OCI-LY3 (cell line): ENCODE measurements at regions not wholly inside any gene's neighbourhood (a gene's known extent, or its start where the extent isn't known, plus 50 kb on each side); places are given as distances from the start of the nearest gene placed in this dataset.

Experiments
- H2AFZ ChIP-seq: fragments of 200-600, 300-600 bp; shearing (Covaris generic); 2 replicates; pipeline ENCODE4 v1.6.0; 2014; ENCODE audit warnings: antibody characterized with exemption, low read depth, low read length
- H3K27ac ChIP-seq: fragments of 200-600, 300-600 bp; sonication (generic); 2 replicates; pipeline ENCODE4 v1.5.1; 2014; ENCODE audit warnings: mild to moderate bottlenecking, low read length, moderate library complexity, mixed read lengths
- H3K27me3 ChIP-seq: fragments of 200-600, 300-600 bp; sonication (generic); 2 replicates; pipeline ENCODE4 v1.6.1; 2014; ENCODE audit warnings: low read depth, low read length, mixed read lengths
- H3K36me3 ChIP-seq: fragments of 200-600, 300-600 bp; sonication (generic); replicated peaks from 2 replicates; pipeline ENCODE3; 2014; ENCODE audit warnings: low read depth, low read length, mixed read lengths
- H3K4me1 ChIP-seq: fragments of 300-600, 200-600 bp; sonication (generic); 2 replicates; pipeline ENCODE4 v1.6.1; 2014; ENCODE audit warnings: low read length, mixed read lengths
- H3K4me2 ChIP-seq: fragments of 200-600, 300-600 bp; sonication (generic); 2 replicates; pipeline ENCODE4 v1.6.1; 2014; ENCODE audit warnings: low read length, mixed read lengths
- H3K4me3 ChIP-seq: fragments of 300-600, 200-600 bp; sonication (generic); 2 replicates; pipeline ENCODE4 v1.5.1; 2014; ENCODE audit warnings: antibody characterized with exemption, mild to moderate bottlenecking, low read length, moderate library complexity
- H3K79me2 ChIP-seq: fragments of 300-600, 200-600 bp; shearing (Covaris generic); 2 replicates; pipeline ENCODE4 v1.6.1; 2014; ENCODE audit warnings: mild to moderate bottlenecking, low read length, mixed read lengths
- H3K9ac ChIP-seq: fragments of 300-600, 200-600 bp; shearing (Covaris generic); 2 replicates; pipeline ENCODE4 v1.6.0; 2014; ENCODE audit warnings: mild to moderate bottlenecking, low read length, moderate library complexity
- H3K9me3 ChIP-seq: fragments of 200-600, 300-600 bp; shearing (Covaris generic); 2 replicates; pipeline ENCODE4 v1.6.1; 2014; ENCODE audit warnings: low read length, mixed read lengths; ENCODE audit not compliant: insufficient read depth
- H4K20me1 ChIP-seq: fragments of 200-600, 300-600 bp; sonication (generic); 2 replicates; pipeline ENCODE4 v1.6.1; 2016; ENCODE audit warnings: low read length, mixed read lengths; ENCODE audit not compliant: insufficient read depth
- CTCF ChIP-seq: fragments of 200-600, 300-600 bp; sonication (generic); IDR thresholded peaks from 2 replicates; pipeline ENCODE4 v1.5.1; 2014; ENCODE audit warnings: antibody characterized with exemption, low read length, low read depth
- EZH2phosphoT487 ChIP-seq: fragments of 200-600 bp; shearing (Covaris generic); IDR thresholded peaks from 2 replicates; pipeline ENCODE4 v1.6.1; 2018; ENCODE audit warnings: antibody characterized with exemption, mixed run types, low read depth

GRCh38 chr6:109239651-109240321, 142.5 kb downstream of the CD164 start:
- no peak overlapping the region for H3K27ac ChIP-seq
- H3K9ac ChIP-seq, result no peak overlapping the region

DNA sequence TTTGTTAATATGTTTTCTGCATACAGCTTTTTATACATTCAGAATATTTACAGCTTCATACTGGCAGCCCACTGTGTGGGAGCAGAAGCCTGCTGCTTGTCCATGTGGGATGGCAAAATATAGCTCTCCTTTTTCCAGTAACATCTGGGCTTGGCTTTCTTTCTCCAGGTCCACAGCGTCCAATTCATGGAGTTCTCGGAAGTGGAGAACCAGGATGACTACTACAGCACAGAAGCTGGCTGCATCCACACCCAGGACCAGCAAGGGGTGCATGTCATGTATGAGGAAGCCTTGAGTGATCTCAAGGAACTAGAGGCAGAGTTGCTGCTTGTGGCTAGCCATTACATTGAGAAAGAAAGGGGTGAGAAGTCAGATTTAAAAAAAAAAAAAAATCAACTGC, 143.1 kb downstream of the CD164 start:
- Histone ChIP-seq H3K9me3 (no peaks in the 10 kb centered on the region), H2AFZ (no peak overlapping the region), H3K4me1 (peaks cover 13% of the 10 kb centered on the region; the same call in 1 of the 2 replicates), H3K79me2 (no peaks in the 10 kb centered on the region), H3K9ac (no peak overlapping the region), H3K27me3 (no peaks in the 10 kb centered on the region), H3K4me3 (no peak overlapping the region), H3K4me2 (no peak overlapping the region), H4K20me1 (no peaks in the 10 kb centered on the region), H3K27ac (no peak overlapping the region), H3K36me3 (no peaks in the 10 kb centered on the region)
- no peak for TF ChIP-seq CTCF
- TF ChIP-seq EZH2phosphoT487, result no peak

More at GRCh38 chr6:109239651-109240321, 142.5 kb downstream of the CD164 start:
- TF ChIP-seq CTCF, result no peak
- TF ChIP-seq EZH2phosphoT487, result no peak
- Histone ChIP-seq H3K4me1 (peaks cover 13% of the 10 kb centered on the region; the same call in 1 of the 2 replicates), H3K9me3 (no peaks in the 10 kb centered on the region), H2AFZ (no peak overlapping the region), H3K4me3 (no peak overlapping the region), H4K20me1 (no peaks in the 10 kb centered on the region), H3K36me3 (no peaks in the 10 kb centered on the region), H3K27me3 (no peaks in the 10 kb centered on the region), H3K4me2 (no peak overlapping the region), H3K79me2 (no peaks in the 10 kb centered on the region)

DNA sequence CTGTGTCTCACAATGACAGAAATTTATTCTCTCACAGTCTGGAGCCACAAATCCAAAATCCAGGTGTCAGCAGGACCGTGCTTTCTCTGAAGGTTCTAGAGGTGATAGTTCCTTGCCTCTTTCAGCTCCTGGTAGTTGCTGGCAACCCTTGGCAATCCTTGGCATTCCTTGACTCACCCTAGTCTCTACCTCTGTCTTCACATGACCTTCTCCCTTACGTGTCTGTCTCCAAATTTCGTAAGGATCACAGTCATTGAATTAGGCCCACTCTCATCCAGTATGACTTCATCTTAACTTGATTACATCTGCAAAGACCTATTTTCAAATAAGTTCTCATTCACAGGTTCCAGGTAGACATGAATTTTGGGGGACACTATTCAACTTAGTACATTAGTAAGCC, 143.1 kb downstream of the CEP57L1 start:
- H3K4me2 ChIP-seq, result no peak overlapping the region
- H3K36me3 ChIP-seq, result no peaks in the 10 kb centered on the region
- no peak overlapping the region for H2AFZ ChIP-seq
- no peak overlapping the region for H3K4me3 ChIP-seq
- peaks cover 13% of the 10 kb centered on the region; the same call in 1 of the 2 replicates for H3K4me1 ChIP-seq
- H3K9ac ChIP-seq, result no peak overlapping the region
- TF ChIP-seq EZH2phosphoT487, result no peak
- TF ChIP-seq CTCF, result no peak
- no peaks in the 10 kb centered on the region for H4K20me1 ChIP-seq
- H3K27ac ChIP-seq, result no peak overlapping the region
- no peaks in the 10 kb centered on the region for H3K9me3 ChIP-seq
- H3K79me2 ChIP-seq, result no peaks in the 10 kb centered on the region
- no peaks in the 10 kb centered on the region for H3K27me3 ChIP-seq

DNA sequence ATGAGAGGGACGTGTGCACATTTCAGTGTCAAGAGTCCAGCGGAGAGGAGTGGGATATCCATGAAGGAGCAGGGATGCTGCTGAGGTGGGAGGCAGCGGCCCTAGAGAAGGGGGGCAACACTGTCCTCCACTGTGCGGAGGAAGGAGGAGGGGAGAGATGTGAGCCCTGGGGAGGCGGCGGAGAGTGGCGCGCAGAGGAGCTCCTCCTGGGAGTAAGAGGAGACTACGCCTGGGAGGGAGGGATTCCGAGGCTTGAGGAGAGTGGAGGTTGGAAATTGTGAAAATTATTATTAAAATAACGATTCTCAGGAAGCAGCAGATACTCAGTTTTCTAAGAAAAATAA, 142.7 kb downstream of the CEP57L1 start:
- peaks cover 13% of the 10 kb centered on the region; the same call in 1 of the 2 replicates for H3K4me1 ChIP-seq
- no peak overlapping the region for H3K9ac ChIP-seq
- H3K27ac ChIP-seq, result no peak overlapping the region
- no peak overlapping the region for H2AFZ ChIP-seq
- H3K4me3 ChIP-seq, result no peak overlapping the region
- no peak overlapping the region for H3K4me2 ChIP-seq
- no peaks in the 10 kb centered on the region for H3K36me3 ChIP-seq
- H3K79me2 ChIP-seq, result no peaks in the 10 kb centered on the region
- H3K9me3 ChIP-seq, result no peaks in the 10 kb centered on the region
- TF ChIP-seq EZH2phosphoT487 (no peak), CTCF (no peak)
- H4K20me1 ChIP-seq, result no peaks in the 10 kb centered on the region
- H3K27me3 ChIP-seq, result no peaks in the 10 kb centered on the region
